ENCODE measurements at regions not wholly inside any gene's neighbourhood (a gene's known extent, or its start where the extent isn't known, plus 50 kb on each side); places are given as distances from the start of the nearest gene placed in this dataset.

- no peak for DNase-seq
- Mint-ChIP-seq H3K36me3 (no peaks in the 10 kb centered on the region), H3K4me1 (ENCODE audit: low read depth) (no peaks in the 10 kb centered on the region), H3K27ac (no peak overlapping the region), H3K27me3 (no peaks in the 10 kb centered on the region), H3K9me3 (no peaks in the 10 kb centered on the region), H3K4me3 (no peak overlapping the region)
- POLR2A ChIA-PET, result no interaction called here
- CTCF ChIA-PET, result interaction anchor here (0.6 to 1.1 kb wide), 2 partner anchors 269 to 366 kb away, joined by 3 to 6 read pairs; no protein-coding TSS in a partner anchor
- intact Hi-C loops (cut with micrococcal nuclease), result no loop called here
These were observed 50.3 kb upstream of the STX16 start for GRCh38 chr20:58600756-58601155.

GRCh38 chr20:58599966-58600365 lies 51.1 kb upstream of the STX16 start:
- DNase-seq, result no peak
- Mint-ChIP-seq H3K36me3 (no peaks in the 10 kb centered on the region), H3K27ac (no peak overlapping the region), H3K4me3 (no peak overlapping the region), H3K9me3 (no peaks in the 10 kb centered on the region), H3K4me1 (ENCODE audit: low read depth) (no peaks in the 10 kb centered on the region), H3K27me3 (no peaks in the 10 kb centered on the region)
- ChIA-PET POLR2A (no interaction called here), CTCF (no interaction called here)
- intact Hi-C loops (cut with micrococcal nuclease), result no loop called here

GRCh38 chr20:58598211-58599015 lies 52.7 kb upstream of the STX16 start:
- intact Hi-C loops (cut with micrococcal nuclease), result no loop called here
- no peak for DNase-seq
- H3K27ac Mint-ChIP-seq, result no peak overlapping the region
- H3K27me3 Mint-ChIP-seq, result peaks cover 1% of the 10 kb centered on the region
- no peaks in the 10 kb centered on the region for H3K9me3 Mint-ChIP-seq
- CTCF ChIA-PET, result no interaction called here
- no peaks in the 10 kb centered on the region for H3K4me1 Mint-ChIP-seq (ENCODE audit: low read depth)
- POLR2A ChIA-PET, result no interaction called here
- no peak overlapping the region for H3K4me3 Mint-ChIP-seq
- no peaks in the 10 kb centered on the region for H3K36me3 Mint-ChIP-seq

GRCh38 chr20:58597249-58597891 lies 53.7 kb upstream of the STX16 start:
- intact Hi-C loops (cut with micrococcal nuclease), result no loop called here
- H3K36me3 Mint-ChIP-seq, result no peaks in the 10 kb centered on the region
- no peak overlapping the region for H3K27ac Mint-ChIP-seq
- ChIA-PET CTCF (no interaction called here), POLR2A (no interaction called here)
- no peaks in the 10 kb centered on the region for H3K4me1 Mint-ChIP-seq (ENCODE audit: low read depth)
- H3K27me3 Mint-ChIP-seq, result peaks cover 3% of the 10 kb centered on the region
- H3K9me3 Mint-ChIP-seq, result no peaks in the 10 kb centered on the region
- no peak overlapping the region for H3K4me3 Mint-ChIP-seq
- no peak for DNase-seq

- H3K27ac Mint-ChIP-seq, result no peak overlapping the region
- no peaks in the 10 kb centered on the region for H3K9me3 Mint-ChIP-seq
- ChIA-PET CTCF (no interaction called here), POLR2A (no interaction called here)
- H3K4me1 Mint-ChIP-seq (ENCODE audit: low read depth), result no peaks in the 10 kb centered on the region
- intact Hi-C loops (cut with micrococcal nuclease), result no loop called here
- H3K27me3 Mint-ChIP-seq, result peaks cover 3% of the 10 kb centered on the region
- H3K4me3 Mint-ChIP-seq, result no peak overlapping the region
- DNase-seq, result no peak
- no peaks in the 10 kb centered on the region for H3K36me3 Mint-ChIP-seq
These were observed 54.3 kb upstream of the STX16 start for GRCh38 chr20:58596750-58597248.

GRCh38 chr20:58596244-58596643 lies 54.8 kb upstream of the STX16 start:
- Mint-ChIP-seq H3K4me1 (ENCODE audit: low read depth) (no peaks in the 10 kb centered on the region), H3K27ac (no peak overlapping the region), H3K36me3 (no peaks in the 10 kb centered on the region), H3K27me3 (peaks cover 9% of the 10 kb centered on the region), H3K4me3 (no peak overlapping the region), H3K9me3 (no peaks in the 10 kb centered on the region)
- ChIA-PET CTCF (no interaction called here), POLR2A (no interaction called here)
- no peak for DNase-seq
- intact Hi-C loops (cut with micrococcal nuclease), result no loop called here

- peaks cover 9% of the 10 kb centered on the region for H3K27me3 Mint-ChIP-seq
- CTCF ChIA-PET, result no interaction called here
- intact Hi-C loops (cut with micrococcal nuclease), result no loop called here
These were observed 55.9 kb upstream of the STX16 start for GRCh38 chr20:58595167-58595566.

GRCh38 chr20:58593880-58594638 lies 57.0 kb upstream of the STX16 start:
- H3K9me3 Mint-ChIP-seq, result no peaks in the 10 kb centered on the region
- no peak overlapping the region for H3K4me3 Mint-ChIP-seq
- DNase-seq, result no peak
- ChIA-PET CTCF (no interaction called here), POLR2A (no interaction called here)
- H3K27ac Mint-ChIP-seq, result no peak overlapping the region
- intact Hi-C loops (cut with micrococcal nuclease), result no loop called here
- H3K27me3 Mint-ChIP-seq, result peaks cover 9% of the 10 kb centered on the region
- no peaks in the 10 kb centered on the region for H3K36me3 Mint-ChIP-seq
- H3K4me1 Mint-ChIP-seq (ENCODE audit: low read depth), result no peaks in the 10 kb centered on the region

More at GRCh38 chr20:58595167-58595566, 55.9 kb upstream of the STX16 start:
- DNase-seq, result no peak
- H3K36me3 Mint-ChIP-seq, result no peaks in the 10 kb centered on the region
- no peaks in the 10 kb centered on the region for H3K4me1 Mint-ChIP-seq (ENCODE audit: low read depth)
- POLR2A ChIA-PET, result no interaction called here
- no peak overlapping the region for H3K27ac Mint-ChIP-seq
- no peaks in the 10 kb centered on the region for H3K9me3 Mint-ChIP-seq
- H3K4me3 Mint-ChIP-seq, result no peak overlapping the region

- Mint-ChIP-seq H3K4me1 (ENCODE audit: low read depth) (no peaks in the 10 kb centered on the region), H3K27ac (no peak overlapping the region), H3K36me3 (no peaks in the 10 kb centered on the region), H3K27me3 (peaks cover 18% of the 10 kb centered on the region), H3K4me3 (no peak overlapping the region), H3K9me3 (no peaks in the 10 kb centered on the region)
- intact Hi-C loops (cut with micrococcal nuclease), result no loop called here
- CTCF ChIA-PET, result no interaction called here
- POLR2A ChIA-PET, result no interaction called here
- DNase-seq, result no peak
These were observed 58.9 kb upstream of the STX16 start for GRCh38 chr20:58592076-58592695.

- no peak for DNase-seq
- intact Hi-C loops (cut with micrococcal nuclease), result no loop called here
- Mint-ChIP-seq H3K4me1 (ENCODE audit: low read depth) (no peaks in the 10 kb centered on the region), H3K27ac (no peak overlapping the region), H3K36me3 (no peaks in the 10 kb centered on the region), H3K9me3 (no peaks in the 10 kb centered on the region), H3K27me3 (peaks cover 24% of the 10 kb centered on the region), H3K4me3 (no peak overlapping the region)
- POLR2A ChIA-PET, result no interaction called here
- CTCF ChIA-PET, result no interaction called here
These were observed 60.2 kb upstream of the STX16 start for GRCh38 chr20:58590679-58591473.

GRCh38 chr20:58587467-58587866 lies 63.6 kb upstream of the STX16 start:
- H3K27me3 Mint-ChIP-seq, result peaks cover 28% of the 10 kb centered on the region

More at GRCh38 chr20:58587467-58587866, 63.6 kb upstream of the STX16 start:
- intact Hi-C loops (cut with micrococcal nuclease), result no loop called here
- H3K4me3 Mint-ChIP-seq, result no peak overlapping the region
- no peaks in the 10 kb centered on the region for H3K36me3 Mint-ChIP-seq
- CTCF ChIA-PET, result no interaction called here
- POLR2A ChIA-PET, result no interaction called here
- H3K9me3 Mint-ChIP-seq, result peaks cover 5% of the 10 kb centered on the region
- no peak overlapping the region for H3K27ac Mint-ChIP-seq
- DNase-seq, result no peak
- no peaks in the 10 kb centered on the region for H3K4me1 Mint-ChIP-seq (ENCODE audit: low read depth)

All from activated CD4-positive, alpha-beta memory T cell treated with anti-CD3 and anti-CD28 coated beads for 36 hours (primary cell).